ENCODE measurements at regions not wholly inside any gene's neighbourhood (a gene's known extent, or its start where the extent isn't known, plus 50 kb on each side); places are given as distances from the start of the nearest gene placed in this dataset.

- Mint-ChIP-seq H3K36me3 (ENCODE audit: insufficient read depth, unreplicated experiment) (no peaks in the 10 kb centered on the region), H3K27ac (ENCODE audit: low read depth, unreplicated experiment) (no peak overlapping the region), H3K27me3 (ENCODE audit: insufficient read depth, unreplicated experiment) (no peaks in the 10 kb centered on the region), H3K9me3 (ENCODE audit: unreplicated experiment) (no peaks in the 10 kb centered on the region), H3K4me3 (ENCODE audit: unreplicated experiment) (no peak overlapping the region), H3K4me1 (ENCODE audit: insufficient read depth, unreplicated experiment) (no peaks in the 10 kb centered on the region)
- POLR2A ChIA-PET: interaction anchor here (0.6 kb wide), 1 partner anchor 14 kb away, joined by 3 read pairs; no protein-coding TSS in a partner anchor
- no peak for TF ChIP-seq CTCF (IDR thresholded peaks at IDR 0.05; ENCODE audit: unreplicated experiment)
- CTCF ChIA-PET: interaction anchor here (0.5 to 0.8 kb wide), 2 partner anchors 50 to 97 kb away, joined by 3 read pairs; no protein-coding TSS in a partner anchor
- no TSS peak for BruUV-seq (replicated peaks)
- intact Hi-C loops (cut with micrococcal nuclease): no loop called here
- no peak for DNase-seq (ENCODE audit: unreplicated experiment)
These were observed 215.6 kb downstream of the TLE1 start for GRCh38 chr9:81473708-81474107.

GRCh38 chr9:81473206-81473605 is 216.1 kb downstream of the TLE1 start:
- TF ChIP-seq CTCF (IDR thresholded peaks at IDR 0.05; ENCODE audit: unreplicated experiment): no peak
- H3K27me3 Mint-ChIP-seq (ENCODE audit: insufficient read depth, unreplicated experiment): no peaks in the 10 kb centered on the region
- no peaks in the 10 kb centered on the region for H3K9me3 Mint-ChIP-seq (ENCODE audit: unreplicated experiment)
- POLR2A ChIA-PET: interaction anchor here (0.6 to 0.7 kb wide), 2 partner anchors 13 to 60 kb away, joined by 3 to 4 read pairs; no protein-coding TSS in a partner anchor
- H3K4me1 Mint-ChIP-seq (ENCODE audit: insufficient read depth, unreplicated experiment): no peaks in the 10 kb centered on the region
- intact Hi-C loops (cut with micrococcal nuclease): no loop called here
- H3K27ac Mint-ChIP-seq (ENCODE audit: low read depth, unreplicated experiment): no peak overlapping the region
- H3K4me3 Mint-ChIP-seq (ENCODE audit: unreplicated experiment): no peak overlapping the region
- DNase-seq (ENCODE audit: unreplicated experiment): no peak
- H3K36me3 Mint-ChIP-seq (ENCODE audit: insufficient read depth, unreplicated experiment): no peaks in the 10 kb centered on the region
- BruUV-seq (replicated peaks): no TSS peak
- CTCF ChIA-PET: interaction anchor here (0.5 to 0.8 kb wide), 2 partner anchors 51 to 98 kb away, joined by 3 read pairs; no protein-coding TSS in a partner anchor

GRCh38 chr9:81472701-81473100 is 216.6 kb downstream of the TLE1 start:
- CTCF ChIA-PET: interaction anchor here (0.8 kb wide), 1 partner anchor 98 kb away, joined by 3 read pairs; no protein-coding TSS in a partner anchor
- Mint-ChIP-seq H3K9me3 (ENCODE audit: unreplicated experiment) (no peaks in the 10 kb centered on the region), H3K27me3 (ENCODE audit: insufficient read depth, unreplicated experiment) (no peaks in the 10 kb centered on the region), H3K4me1 (ENCODE audit: insufficient read depth, unreplicated experiment) (no peaks in the 10 kb centered on the region), H3K27ac (ENCODE audit: low read depth, unreplicated experiment) (no peak overlapping the region), H3K4me3 (ENCODE audit: unreplicated experiment) (no peak overlapping the region), H3K36me3 (ENCODE audit: insufficient read depth, unreplicated experiment) (no peaks in the 10 kb centered on the region)
- no peak for DNase-seq (ENCODE audit: unreplicated experiment)
- BruUV-seq (replicated peaks): no TSS peak
- POLR2A ChIA-PET: interaction anchor here (0.7 kb wide), 1 partner anchor 60 kb away, joined by 4 read pairs; no protein-coding TSS in a partner anchor
- no peak for TF ChIP-seq CTCF (IDR thresholded peaks at IDR 0.05; ENCODE audit: unreplicated experiment)
- intact Hi-C loops (cut with micrococcal nuclease): no loop called here

- H3K27ac Mint-ChIP-seq (ENCODE audit: low read depth, unreplicated experiment): no peak overlapping the region
- POLR2A ChIA-PET: interaction anchor here (0.6 kb wide), 1 partner anchor 347 kb away, joined by 3 read pairs; no protein-coding TSS in a partner anchor
- no peak for TF ChIP-seq CTCF (IDR thresholded peaks at IDR 0.05; ENCODE audit: unreplicated experiment)
- no peaks in the 10 kb centered on the region for H3K4me1 Mint-ChIP-seq (ENCODE audit: insufficient read depth, unreplicated experiment)
- BruUV-seq (replicated peaks): no TSS peak
- no peak overlapping the region for H3K4me3 Mint-ChIP-seq (ENCODE audit: unreplicated experiment)
- no peak for DNase-seq (ENCODE audit: unreplicated experiment)
- H3K27me3 Mint-ChIP-seq (ENCODE audit: insufficient read depth, unreplicated experiment): no peaks in the 10 kb centered on the region
- no peaks in the 10 kb centered on the region for H3K9me3 Mint-ChIP-seq (ENCODE audit: unreplicated experiment)
- intact Hi-C loops (cut with micrococcal nuclease): no loop called here
- H3K36me3 Mint-ChIP-seq (ENCODE audit: insufficient read depth, unreplicated experiment): no peaks in the 10 kb centered on the region
- CTCF ChIA-PET: no interaction called here
These were observed 218.5 kb downstream of the TLE1 start for GRCh38 chr9:81470864-81471263.

All from MCF 10A (cell line).